ENCODE measurements at regions not wholly inside any gene's neighbourhood (a gene's known extent, or its start where the extent isn't known, plus 50 kb on each side); places are given as distances from the start of the nearest gene placed in this dataset.

DNA sequence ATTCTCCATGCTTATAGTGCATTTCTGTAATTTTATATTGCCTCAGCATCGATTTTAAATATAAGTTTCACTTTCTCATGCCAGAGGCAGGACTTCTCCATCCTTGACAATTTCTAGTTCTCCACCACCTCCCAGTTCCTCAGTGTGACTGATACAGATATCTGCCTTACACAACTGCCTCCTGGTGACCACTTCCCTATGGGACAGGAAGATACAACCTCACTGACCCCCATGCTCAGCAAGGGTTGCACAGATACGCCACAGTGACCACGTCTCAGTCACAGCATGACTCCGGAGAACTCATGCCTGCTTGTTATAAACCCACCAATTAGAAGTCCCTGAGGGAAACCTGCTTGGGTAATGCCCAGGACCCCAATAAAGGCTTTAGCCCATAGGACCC lies 284.0 kb upstream of the MC4R start:
- H3K4me1 ChIP-seq, result no peaks in the 10 kb centered on the region
- FAIRE-seq (no peak), DNase-seq (no peak), ATAC-seq (no peak)
- intact Hi-C loops (cut with DNase I), result no loop called here
- H3K36me3 ChIP-seq, result no peaks in the 10 kb centered on the region
- TF ChIP-seq, protein P1, sequence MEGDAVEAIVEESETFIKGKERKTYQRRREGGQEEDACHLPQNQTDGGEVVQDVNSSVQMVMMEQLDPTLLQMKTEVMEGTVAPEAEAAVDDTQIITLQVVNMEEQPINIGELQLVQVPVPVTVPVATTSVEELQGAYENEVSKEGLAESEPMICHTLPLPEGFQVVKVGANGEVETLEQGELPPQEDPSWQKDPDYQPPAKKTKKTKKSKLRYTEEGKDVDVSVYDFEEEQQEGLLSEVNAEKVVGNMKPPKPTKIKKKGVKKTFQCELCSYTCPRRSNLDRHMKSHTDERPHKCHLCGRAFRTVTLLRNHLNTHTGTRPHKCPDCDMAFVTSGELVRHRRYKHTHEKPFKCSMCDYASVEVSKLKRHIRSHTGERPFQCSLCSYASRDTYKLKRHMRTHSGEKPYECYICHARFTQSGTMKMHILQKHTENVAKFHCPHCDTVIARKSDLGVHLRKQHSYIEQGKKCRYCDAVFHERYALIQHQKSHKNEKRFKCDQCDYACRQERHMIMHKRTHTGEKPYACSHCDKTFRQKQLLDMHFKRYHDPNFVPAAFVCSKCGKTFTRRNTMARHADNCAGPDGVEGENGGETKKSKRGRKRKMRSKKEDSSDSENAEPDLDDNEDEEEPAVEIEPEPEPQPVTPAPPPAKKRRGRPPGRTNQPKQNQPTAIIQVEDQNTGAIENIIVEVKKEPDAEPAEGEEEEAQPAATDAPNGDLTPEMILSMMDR (IDR thresholded peaks at IDR 0.05), result no peak
- H3K27ac ChIP-seq, result no peak overlapping the region
- H3K27me3 ChIP-seq, result no peaks in the 10 kb centered on the region
- no peaks in the 10 kb centered on the region for H3K9me3 ChIP-seq
- 46 to 57% methylated on average over 4 of the region's 4 CpGs for WGBS, 2 donors
- no peak overlapping the region for H3K4me3 ChIP-seq

DNA sequence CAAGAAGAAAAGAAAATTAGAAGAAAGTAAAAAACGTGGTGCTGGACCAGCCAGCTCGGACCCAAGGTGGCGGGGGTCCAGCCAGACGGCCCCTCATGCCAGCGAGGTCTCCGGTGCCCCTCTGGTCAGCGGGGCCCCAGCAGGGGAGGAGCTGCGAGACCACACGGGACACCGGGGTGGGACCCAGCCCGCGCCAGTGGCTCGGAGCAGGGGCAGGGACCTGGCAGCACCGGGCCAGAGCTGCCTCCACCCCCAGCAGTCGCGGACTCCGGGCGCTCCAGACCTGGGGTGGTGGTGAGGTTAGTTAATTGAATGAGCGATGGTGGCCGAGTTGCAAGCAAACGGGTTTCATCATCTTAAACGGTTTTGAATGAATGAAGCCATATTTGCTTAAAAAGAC lies 289.9 kb upstream of the MC4R start:
- Histone ChIP-seq H3K4me1 (no peaks in the 10 kb centered on the region), H3K9me3 (no peaks in the 10 kb centered on the region), H3K27me3 (no peaks in the 10 kb centered on the region), H3K4me3 (no peak overlapping the region), H3K36me3 (no peaks in the 10 kb centered on the region), H3K27ac (no peak overlapping the region)
- WGBS, 2 donors, result 81 to 85% methylated on average over 22 of the region's 22 CpGs
- intact Hi-C loops (cut with DNase I), result no loop called here
- TF ChIP-seq, protein P1 (IDR thresholded peaks at IDR 0.05), result no peak
- DNase-seq (peak in 1 of 6 donors; percentile 50), FAIRE-seq (no peak), ATAC-seq (no peak)

DNA sequence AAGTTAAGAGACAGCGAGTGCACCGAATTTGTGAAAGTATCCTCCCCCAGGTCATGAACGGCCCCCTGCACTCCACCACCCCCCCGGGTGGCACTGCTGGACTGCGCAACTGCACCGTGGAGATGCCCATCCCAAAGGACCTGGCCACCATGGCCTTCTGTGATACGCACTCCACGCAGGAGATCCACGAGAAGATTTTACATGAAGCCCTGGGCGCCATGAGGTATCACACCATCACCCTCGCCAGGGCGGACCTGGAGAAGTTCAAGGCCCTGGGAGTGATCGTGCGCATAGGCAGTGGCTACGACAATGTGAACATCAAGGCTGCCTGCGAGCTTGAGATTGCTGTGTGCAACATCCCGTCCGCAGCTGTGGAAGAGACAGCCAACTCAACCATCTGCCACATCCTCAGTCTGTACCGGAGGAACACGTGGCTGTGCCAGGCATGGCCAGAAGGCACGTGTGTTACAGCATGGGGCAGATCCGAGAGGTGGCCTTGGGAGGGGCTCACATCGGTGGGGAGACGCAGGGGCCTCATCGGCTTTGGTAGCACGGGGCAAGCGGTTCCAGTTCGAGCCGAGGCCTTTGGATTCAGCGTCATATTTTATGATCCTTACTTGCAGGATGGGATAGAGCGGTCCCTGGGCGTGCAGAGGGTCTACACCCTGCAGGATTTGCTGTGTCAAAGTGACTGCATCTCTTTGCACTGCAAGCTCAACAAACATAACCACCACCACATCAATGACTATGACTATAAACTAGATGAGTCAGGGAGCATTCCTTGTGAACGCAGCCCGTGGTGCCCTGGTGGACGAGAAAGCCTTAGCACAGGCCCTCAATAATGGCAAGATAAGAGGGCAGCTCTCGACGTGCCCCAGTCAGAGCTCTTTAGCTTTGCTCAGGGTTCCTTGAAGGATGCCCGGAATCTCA lies 290.8 kb upstream of the MC4R start:
- no peaks in the 10 kb centered on the region for H3K9me3 ChIP-seq
- H3K27ac ChIP-seq, result no peak overlapping the region
- no peaks in the 10 kb centered on the region for H3K36me3 ChIP-seq
- no peaks in the 10 kb centered on the region for H3K4me1 ChIP-seq
- intact Hi-C loops (cut with DNase I), result no loop called here
- H3K27me3 ChIP-seq, result no peaks in the 10 kb centered on the region
- TF ChIP-seq, protein P1 (IDR thresholded peaks at IDR 0.05), result no peak
- 79 to 88% methylated on average over 38 of the region's 38 CpGs for WGBS, 2 donors
- FAIRE-seq, result no peak
- DNase-seq, result peak in 1 of 6 donors; percentile 41
- ATAC-seq, result no peak
- no peak overlapping the region for H3K4me3 ChIP-seq

DNA sequence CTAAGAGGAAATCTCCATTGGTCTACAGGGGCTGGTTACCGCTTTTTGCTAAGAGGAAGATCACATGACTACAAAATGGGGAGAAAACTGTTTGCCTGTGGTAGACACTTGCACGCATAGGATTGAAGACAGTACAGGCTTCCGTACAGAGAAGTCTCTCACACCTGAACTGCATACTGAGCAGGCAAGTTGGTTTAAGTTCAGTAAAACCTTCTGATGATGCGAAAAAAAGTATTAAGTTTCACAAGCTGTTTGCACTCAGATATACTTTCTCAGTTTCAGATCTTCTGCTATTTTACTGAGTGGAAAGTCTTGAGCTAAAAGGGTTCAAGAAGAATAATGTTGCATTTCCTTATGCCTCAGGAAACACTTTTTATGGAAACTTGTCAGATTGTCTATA lies 292.2 kb upstream of the MC4R start:
- intact Hi-C loops (cut with DNase I), result no loop called here
- no peak for FAIRE-seq
- H3K9me3 ChIP-seq, result no peaks in the 10 kb centered on the region
- H3K4me3 ChIP-seq, result no peak overlapping the region
- DNase-seq, result no peak
- H3K27me3 ChIP-seq, result no peaks in the 10 kb centered on the region
- no peaks in the 10 kb centered on the region for H3K36me3 ChIP-seq
- WGBS, 2 donors, result 77 to 94% methylated on average over 4 of the region's 4 CpGs
- H3K4me1 ChIP-seq, result no peaks in the 10 kb centered on the region
- no peak for ATAC-seq
- H3K27ac ChIP-seq, result no peak overlapping the region
- TF ChIP-seq, protein P1 (IDR thresholded peaks at IDR 0.05), result no peak

DNA sequence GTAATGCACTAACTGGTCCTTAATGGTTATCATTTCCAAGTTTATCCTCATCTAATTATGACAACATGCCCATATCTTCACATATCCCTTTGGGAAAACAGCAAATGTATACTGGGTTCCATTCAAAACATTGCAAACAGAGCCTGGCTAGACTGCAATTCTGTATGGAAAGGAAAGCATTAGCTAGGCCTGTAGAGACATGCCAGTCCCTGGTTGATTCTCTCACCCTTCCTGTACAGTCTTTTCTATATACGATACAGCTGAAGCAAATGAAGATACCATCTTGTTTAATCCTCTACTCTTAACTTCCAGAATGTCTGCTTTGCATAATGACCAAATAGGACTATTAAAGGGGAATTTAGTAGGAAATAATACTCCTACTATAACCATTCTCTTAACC lies 294.4 kb upstream of the MC4R start:
- no peak for ATAC-seq
- Histone ChIP-seq H3K36me3 (no peaks in the 10 kb centered on the region), H3K27me3 (no peaks in the 10 kb centered on the region), H3K9me3 (no peaks in the 10 kb centered on the region), H3K27ac (no peak overlapping the region), H3K4me1 (no peaks in the 10 kb centered on the region), H3K4me3 (no peak overlapping the region)
- intact Hi-C loops (cut with DNase I), result no loop called here
- no peak for FAIRE-seq
- WGBS, 2 donors, result 84 to 90% methylated on average over 1 of the region's 1 CpG
- TF ChIP-seq, protein P1 (IDR thresholded peaks at IDR 0.05), result no peak
- no peak for DNase-seq
